NCI-H1105 treated with DMSO at 0.1 percent for 48 hours (cell line): ENCODE measurements at regions not wholly inside any gene's neighbourhood (a gene's known extent, or its start where the extent isn't known, plus 50 kb on each side); places are given as distances from the start of the nearest gene placed in this dataset.
"Not testable (repeated sequence)": the region's sequence is repeated elsewhere in the genome, so short reads cannot be mapped to it uniquely, and the experiment has no call there.

ENCODE experiments used
- DNase-seq: peaks from one replicate; lab custom pipeline; 2025; lab: John Stamatoyannopoulos, UW

- no peak for DNase-seq
These were observed 678.0 kb upstream of the KCND2 start for GRCh38 chr7:119594956-119595355.

GRCh38 chr7:119596651-119597050 is 676.3 kb upstream of the KCND2 start:
- no peak for DNase-seq

DNA sequence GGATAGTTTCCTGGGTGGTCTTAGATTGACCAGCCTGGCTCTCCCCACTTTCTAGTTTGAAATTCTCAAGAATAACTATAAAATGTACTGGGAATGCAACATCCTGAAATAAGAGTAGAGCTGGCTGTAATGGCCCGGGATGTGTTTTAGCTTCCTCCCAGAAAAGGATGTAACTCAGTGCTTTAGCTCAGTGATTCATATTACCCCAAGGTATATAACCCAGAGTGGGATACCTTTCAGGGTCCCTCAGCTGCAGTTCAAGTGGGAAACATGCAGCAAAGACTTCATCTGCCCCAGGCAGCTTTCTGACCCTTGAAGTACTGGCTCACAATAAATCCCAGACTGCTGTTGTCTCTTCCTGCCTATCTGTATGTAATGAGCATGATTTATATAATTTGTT is 666.7 kb upstream of the KCND2 start:
- no peak for DNase-seq

- DNase-seq = no peak
These were observed 652.2 kb upstream of the KCND2 start for GRCh38 chr7:119620769-119621168.

DNA sequence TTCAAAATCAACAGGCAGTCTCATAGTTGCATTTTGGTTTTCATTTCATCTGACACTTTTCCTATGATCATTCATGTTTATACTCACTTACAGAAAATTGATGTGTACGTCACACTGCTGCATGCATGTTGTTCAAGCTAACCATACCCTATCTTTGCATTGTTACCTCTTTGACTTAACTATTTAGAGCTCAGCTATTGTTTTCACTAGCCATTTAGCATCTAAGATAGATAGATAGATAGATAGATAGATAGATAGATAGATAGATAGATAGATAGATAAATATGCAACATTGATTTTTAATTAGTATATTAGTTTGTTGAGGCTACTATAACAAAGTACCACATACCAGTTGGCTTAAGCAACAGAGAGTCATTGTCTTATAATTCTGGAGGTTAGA is 649.5 kb upstream of the KCND2 start:
- DNase-seq = no peak

DNA sequence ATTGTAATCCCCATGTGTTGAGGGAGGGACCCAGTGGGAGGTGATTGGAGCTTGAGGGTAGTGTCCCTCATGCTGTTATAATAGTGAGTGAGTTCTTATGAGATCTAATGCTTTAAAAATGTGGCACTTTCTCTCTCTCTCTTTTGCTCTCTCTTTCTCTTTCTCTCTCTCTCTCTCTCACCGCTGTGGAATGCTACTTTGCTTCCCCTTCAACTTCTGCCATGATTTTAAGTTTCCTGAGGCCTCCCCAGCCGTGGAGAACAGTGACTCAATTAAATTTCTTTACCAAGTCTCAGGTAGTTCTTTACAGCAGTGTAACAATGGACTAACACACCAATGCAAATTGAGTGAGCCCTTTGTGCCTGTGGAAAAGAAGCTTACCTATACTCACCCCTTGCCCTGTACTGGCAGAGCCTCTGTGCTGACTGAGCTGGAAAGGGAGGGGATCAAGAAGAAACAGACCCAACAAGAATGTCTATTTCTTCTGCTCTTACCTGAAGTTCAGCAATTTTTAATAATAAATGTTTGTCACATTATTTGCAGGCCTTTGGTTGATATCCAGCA is 642.5 kb upstream of the KCND2 start:
- DNase-seq = no peak

GRCh38 chr7:119633812-119634211 is 639.2 kb upstream of the KCND2 start:
- DNase-seq = not testable (repeated sequence)

- no peak for DNase-seq
These were observed 632.6 kb upstream of the KCND2 start for GRCh38 chr7:119640326-119640725.

DNA sequence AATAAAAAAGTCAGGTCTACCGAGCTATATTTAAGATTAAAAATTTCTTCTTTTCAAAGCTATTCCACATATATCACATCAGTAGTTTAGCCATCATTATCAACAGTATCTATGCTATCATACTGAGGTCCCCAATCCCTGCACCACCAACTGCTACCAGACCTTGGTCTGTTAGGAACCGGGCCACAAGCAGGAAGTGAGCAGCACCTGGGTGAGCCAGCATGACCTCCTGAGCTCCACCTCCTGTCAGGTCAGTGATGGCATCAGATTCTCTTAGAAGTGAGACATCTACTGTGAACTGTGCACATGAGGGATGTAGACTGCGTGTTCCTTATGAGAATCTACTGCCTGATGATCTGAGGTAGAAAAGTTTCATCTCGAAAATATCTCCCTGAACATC is 632.1 kb upstream of the KCND2 start:
- no peak for DNase-seq

- DNase-seq = no peak
These were observed 629.4 kb upstream of the KCND2 start for GRCh38 chr7:119643558-119643957.

- no peak for DNase-seq
These were observed 625.7 kb upstream of the KCND2 start for GRCh38 chr7:119647286-119647685.

GRCh38 chr7:119648752-119649151 is 624.2 kb upstream of the KCND2 start:
- not testable (repeated sequence) for DNase-seq

DNA sequence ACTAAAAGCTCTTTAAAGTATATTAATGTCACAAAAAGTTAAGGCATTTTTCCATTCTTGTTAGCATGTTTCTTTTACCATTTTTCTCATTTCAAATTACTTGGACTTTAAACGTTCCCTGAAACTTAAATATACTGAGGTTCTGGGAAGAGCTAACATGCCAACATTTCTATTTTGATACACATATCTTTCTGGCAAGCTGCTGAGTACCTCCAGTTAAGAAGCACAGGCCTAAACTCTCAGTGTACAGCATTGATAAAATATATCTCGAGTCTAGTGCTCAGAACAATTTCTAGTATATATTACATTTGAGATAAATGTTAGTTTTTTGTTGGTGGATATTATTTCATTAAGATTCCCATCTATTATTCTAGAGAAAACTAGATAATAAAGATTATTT is 612.9 kb upstream of the KCND2 start:
- no peak for DNase-seq

DNA sequence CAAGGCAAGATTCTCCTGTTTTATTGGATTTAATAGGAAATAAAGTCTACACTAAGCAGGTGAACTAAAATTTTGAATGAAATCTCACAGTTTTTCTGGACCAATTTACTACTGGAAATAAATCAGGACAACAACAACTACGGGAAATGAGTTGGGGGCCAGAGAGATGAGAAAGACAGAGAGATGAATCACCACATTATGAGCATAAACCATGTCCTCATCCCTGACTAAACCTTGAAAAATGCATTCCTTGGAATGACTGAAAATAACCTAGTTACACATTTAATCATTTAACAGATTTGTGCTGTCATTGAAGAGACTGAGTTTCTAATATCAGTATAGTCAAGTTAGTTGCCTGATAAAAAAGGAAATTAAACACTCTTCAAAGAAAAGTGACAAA is 608.4 kb upstream of the KCND2 start:
- DNase-seq = no peak

- no peak for DNase-seq
These were observed 607.2 kb upstream of the KCND2 start for GRCh38 chr7:119665796-119666195.

DNA sequence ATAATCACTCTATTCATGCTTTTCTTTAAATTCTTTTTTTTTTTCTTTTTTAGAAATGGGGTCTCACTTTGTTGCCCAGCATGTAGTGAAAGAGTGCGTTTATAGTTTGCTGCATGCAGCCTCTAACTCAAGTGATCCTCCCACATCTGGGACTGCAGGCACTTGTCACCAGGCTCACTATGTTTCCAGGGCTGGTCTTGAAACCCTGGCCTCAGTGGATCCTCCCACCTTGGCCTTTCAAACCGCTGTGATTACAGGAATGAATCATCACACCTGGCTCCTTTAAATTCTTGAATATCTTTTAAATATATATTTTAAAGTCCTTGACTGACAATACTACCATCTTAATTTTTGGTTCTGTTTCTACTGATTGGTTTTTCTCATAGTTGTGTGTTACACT is 591.6 kb upstream of the KCND2 start:
- no peak for DNase-seq

- DNase-seq = no peak
These were observed 588.2 kb upstream of the KCND2 start for GRCh38 chr7:119684763-119685162.

DNA sequence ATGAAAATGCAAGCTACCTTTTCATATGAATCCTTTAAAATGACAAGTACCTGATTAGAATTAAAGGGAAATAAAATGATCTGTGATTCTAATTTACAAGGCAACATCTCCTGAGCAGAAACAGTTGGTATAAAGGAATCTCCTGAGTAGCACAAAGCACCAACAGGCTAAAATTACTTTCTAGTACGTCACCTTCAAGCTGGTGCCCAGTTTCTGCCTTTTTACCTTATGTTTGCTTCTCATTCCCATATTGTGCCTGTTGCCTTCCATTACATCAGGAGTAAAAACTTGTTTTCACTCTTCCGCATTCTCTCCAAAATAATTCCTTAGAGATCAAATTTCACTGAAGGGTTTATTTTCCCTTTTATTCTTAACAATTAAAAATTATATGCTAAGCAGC is 587.1 kb upstream of the KCND2 start:
- no peak for DNase-seq

GRCh38 chr7:119688831-119689230 is 584.1 kb upstream of the KCND2 start:
- DNase-seq = no peak

GRCh38 chr7:119692541-119692940 is 580.4 kb upstream of the KCND2 start:
- no peak for DNase-seq

- no peak for DNase-seq
These were observed 578.5 kb upstream of the KCND2 start for GRCh38 chr7:119694506-119694905.

GRCh38 chr7:119696336-119696735 is 576.6 kb upstream of the KCND2 start:
- no peak for DNase-seq

DNA sequence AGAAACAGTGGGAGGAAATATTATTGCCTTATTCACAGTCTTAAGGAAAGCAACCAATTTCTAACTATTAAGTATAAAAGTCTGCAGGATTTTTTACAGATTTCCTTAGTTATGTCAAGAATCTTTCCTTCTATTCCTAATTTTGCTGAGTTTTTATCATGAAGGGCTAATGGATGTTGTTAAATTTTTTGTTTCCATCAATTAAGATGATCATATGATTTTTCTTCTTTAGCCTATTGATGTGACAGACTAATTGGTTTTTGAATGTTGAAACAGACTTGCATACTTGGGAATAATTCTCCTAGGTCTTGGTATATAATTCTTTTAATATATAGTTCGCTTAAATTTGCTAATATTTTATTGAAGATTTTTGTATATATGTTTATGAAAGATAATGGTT is 569.1 kb upstream of the KCND2 start:
- no peak for DNase-seq

DNA sequence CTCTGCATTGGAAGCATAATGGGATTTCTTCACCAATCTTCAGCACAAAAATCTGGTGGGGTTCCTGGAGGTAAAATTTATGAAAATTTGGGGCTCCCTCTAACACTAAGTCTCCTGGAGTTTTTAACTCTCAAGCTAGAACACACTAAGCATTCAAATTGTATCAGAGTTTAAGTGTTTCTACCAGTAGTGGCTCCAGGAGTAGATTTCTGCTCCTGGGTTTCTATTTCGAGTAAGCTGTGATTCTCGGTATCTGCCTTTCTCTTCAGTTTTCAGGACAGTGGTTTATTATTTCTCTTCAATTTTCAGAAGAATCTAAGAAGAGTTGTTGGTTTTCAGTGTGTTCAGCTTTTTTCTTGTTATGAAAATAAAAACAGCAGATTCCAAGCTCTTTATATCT is 566.4 kb upstream of the KCND2 start:
- DNase-seq = no peak

GRCh38 chr7:119708891-119709290 is 564.1 kb upstream of the KCND2 start:
- DNase-seq = no peak
